Activated naive CD8-positive, alpha-beta T cell treated with anti-CD3 and anti-CD28 coated beads, Interleukin-2, amount 50 U/mL, for 16 hours (primary cell): ENCODE measurements at regions not wholly inside any gene's neighbourhood (a gene's known extent, or its start where the extent isn't known, plus 50 kb on each side); places are given as distances from the start of the nearest gene placed in this dataset.

ENCODE experiments used
- DNase-seq: peaks from one replicate; pipeline ENCODE4 v3.0.0-alpha.2; 2020; ENCODE audit warnings: low read depth, low spot score

GRCh38 chr2:106629981-106630380, 142.8 kb downstream of the CD8B2 start:
- no peak for DNase-seq

GRCh38 chr2:106631281-106631680, 144.1 kb downstream of the CD8B2 start:
- DNase-seq = no peak

GRCh38 chr2:106638043-106638442, 150.9 kb downstream of the CD8B2 start:
- no peak for DNase-seq

- DNase-seq = no peak
Observed at GRCh38 chr2:106638580-106638979, 151.4 kb downstream of the CD8B2 start.

GRCh38 chr2:106642679-106643078, 155.5 kb downstream of the CD8B2 start:
- DNase-seq = no peak

- no peak for DNase-seq
Observed at GRCh38 chr2:106644623-106645022, 157.5 kb downstream of the CD8B2 start.

- DNase-seq = no peak
Observed at GRCh38 chr2:106646605-106647004, 159.4 kb downstream of the CD8B2 start.

- no peak for DNase-seq
Observed at GRCh38 chr2:106649306-106649705, 162.1 kb downstream of the CD8B2 start.

GRCh38 chr2:106653465-106653864, 166.3 kb downstream of the CD8B2 start:
- DNase-seq = no peak

- DNase-seq = no peak
Observed at GRCh38 chr2:106658616-106659015, 171.5 kb downstream of the CD8B2 start.

- DNase-seq = no peak
Observed at GRCh38 chr2:106664669-106665068, 177.5 kb downstream of the CD8B2 start.

GRCh38 chr2:106667478-106668070, 180.4 kb downstream of the CD8B2 start:
- DNase-seq = no peak

GRCh38 chr2:106685180-106685897, 198.2 kb downstream of the CD8B2 start:
- DNase-seq = no peak

- no peak for DNase-seq
Observed at GRCh38 chr2:106686814-106687213, 199.2 kb downstream of the ST6GAL2 start.

GRCh38 chr2:106694964-106695470, 190.9 kb downstream of the ST6GAL2 start:
- DNase-seq = no peak

GRCh38 chr2:106695919-106696318, 190.0 kb downstream of the ST6GAL2 start:
- no peak for DNase-seq

GRCh38 chr2:106700616-106701015, 185.4 kb downstream of the ST6GAL2 start:
- no peak for DNase-seq

- no peak for DNase-seq
Observed at GRCh38 chr2:106701203-106702022, 184.6 kb downstream of the ST6GAL2 start.

GRCh38 chr2:106703161-106703560, 182.8 kb downstream of the ST6GAL2 start:
- no peak for DNase-seq

GRCh38 chr2:106704798-106705197, 181.2 kb downstream of the ST6GAL2 start:
- no peak for DNase-seq

- DNase-seq = no peak
Observed at GRCh38 chr2:106705877-106706276, 180.1 kb downstream of the ST6GAL2 start.

- no peak for DNase-seq
Observed at GRCh38 chr2:106706283-106706682, 179.7 kb downstream of the ST6GAL2 start.
